A673 (cell line): ENCODE measurements at regions not wholly inside any gene's neighbourhood (a gene's known extent, or its start where the extent isn't known, plus 50 kb on each side); places are given as distances from the start of the nearest gene placed in this dataset.

Experiments used
- EZH2 ChIP-seq: fragments of 200-600 bp; sonication (generic); IDR thresholded peaks from 2 replicates; pipeline ENCODE4 v1.6.1; 2017; ENCODE audit warnings: borderline replicate concordance, low read depth, mild to moderate bottlenecking, mixed read lengths, antibody characterized with exemption, low read length; ENCODE audit not compliant: poor library complexity, severe bottlenecking
- TF ChIP-seq, protein P1 (sequence below): fragments of 300-800, 200-600 bp; sonication (generic); conservative IDR thresholded peaks from 2 replicates; pipeline ENCODE4 v1.5.1; 2017; ENCODE audit warnings: low read depth, mild to moderate bottlenecking, antibody characterized with exemption, low read length, moderate library complexity, mixed read lengths

DNA sequence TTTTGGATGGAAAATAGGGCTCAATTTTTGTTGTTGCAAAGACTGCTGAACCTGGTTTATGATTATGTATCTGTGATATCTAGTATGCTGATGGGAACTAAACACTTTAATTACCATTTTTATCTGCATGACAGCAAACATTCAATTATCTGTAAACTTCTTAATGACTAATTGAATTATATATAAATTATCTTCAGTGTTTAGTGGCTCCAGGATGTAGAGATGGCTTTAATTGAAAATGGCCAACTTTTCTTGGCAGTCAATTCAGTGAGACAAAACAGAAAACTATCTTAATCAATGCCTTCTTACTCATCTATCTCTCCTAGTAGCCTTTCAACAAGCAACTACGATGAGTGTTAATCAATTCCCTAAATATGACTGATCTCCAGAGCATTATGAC is 591.3 kb downstream of the HACE1 start:
- TF ChIP-seq, protein P1, sequence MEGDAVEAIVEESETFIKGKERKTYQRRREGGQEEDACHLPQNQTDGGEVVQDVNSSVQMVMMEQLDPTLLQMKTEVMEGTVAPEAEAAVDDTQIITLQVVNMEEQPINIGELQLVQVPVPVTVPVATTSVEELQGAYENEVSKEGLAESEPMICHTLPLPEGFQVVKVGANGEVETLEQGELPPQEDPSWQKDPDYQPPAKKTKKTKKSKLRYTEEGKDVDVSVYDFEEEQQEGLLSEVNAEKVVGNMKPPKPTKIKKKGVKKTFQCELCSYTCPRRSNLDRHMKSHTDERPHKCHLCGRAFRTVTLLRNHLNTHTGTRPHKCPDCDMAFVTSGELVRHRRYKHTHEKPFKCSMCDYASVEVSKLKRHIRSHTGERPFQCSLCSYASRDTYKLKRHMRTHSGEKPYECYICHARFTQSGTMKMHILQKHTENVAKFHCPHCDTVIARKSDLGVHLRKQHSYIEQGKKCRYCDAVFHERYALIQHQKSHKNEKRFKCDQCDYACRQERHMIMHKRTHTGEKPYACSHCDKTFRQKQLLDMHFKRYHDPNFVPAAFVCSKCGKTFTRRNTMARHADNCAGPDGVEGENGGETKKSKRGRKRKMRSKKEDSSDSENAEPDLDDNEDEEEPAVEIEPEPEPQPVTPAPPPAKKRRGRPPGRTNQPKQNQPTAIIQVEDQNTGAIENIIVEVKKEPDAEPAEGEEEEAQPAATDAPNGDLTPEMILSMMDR: no peak
- no peak for TF ChIP-seq EZH2
